Mesendoderm (in vitro differentiated cells): ENCODE measurements at regions not wholly inside any gene's neighbourhood (a gene's known extent, or its start where the extent isn't known, plus 50 kb on each side); places are given as distances from the start of the nearest gene placed in this dataset. TPM values are rescaled to one million over a fixed set of nuclear protein-coding genes. Genes with fewer than 3 reads are reported as not detected.

Experiments used
- small RNA-seq: library from polyadenylated mRNA; stranded (forward); fragments of <200 nt; extraction: miRNeasy Mini kit (QIAGEN cat#:217004); gene quantifications from one replicate; pipeline ENCODE3, GENCODE V24; 2013; ENCODE audit not compliant: insufficient read depth

Small RNA genes in the stretch of these regions (small RNA-seq; reads per million reads assigned to genes)
- gene AC025281.1 (not detected), gene RNA5SP428 (not detected)
